ENCODE measurements at regions not wholly inside any gene's neighbourhood (a gene's known extent, or its start where the extent isn't known, plus 50 kb on each side); places are given as distances from the start of the nearest gene placed in this dataset.

GRCh38 chr5:158413122-158413680 is 554.3 kb upstream of the CLINT1 start:
- no peak for TF ChIP-seq EZH2 (IDR thresholded peaks at IDR 0.05; ENCODE audit: borderline replicate concordance)
- no peak for TF ChIP-seq CTCF (IDR thresholded peaks at IDR 0.05; ENCODE audit: poor library complexity)
- TF ChIP-seq EZH2phosphoT487 (IDR thresholded peaks at IDR 0.05; ENCODE audit: low read depth, severe bottlenecking, unreplicated experiment): no peak
